ENCODE measurements at regions not wholly inside any gene's neighbourhood (a gene's known extent, or its start where the extent isn't known, plus 50 kb on each side); places are given as distances from the start of the nearest gene placed in this dataset.

DNA sequence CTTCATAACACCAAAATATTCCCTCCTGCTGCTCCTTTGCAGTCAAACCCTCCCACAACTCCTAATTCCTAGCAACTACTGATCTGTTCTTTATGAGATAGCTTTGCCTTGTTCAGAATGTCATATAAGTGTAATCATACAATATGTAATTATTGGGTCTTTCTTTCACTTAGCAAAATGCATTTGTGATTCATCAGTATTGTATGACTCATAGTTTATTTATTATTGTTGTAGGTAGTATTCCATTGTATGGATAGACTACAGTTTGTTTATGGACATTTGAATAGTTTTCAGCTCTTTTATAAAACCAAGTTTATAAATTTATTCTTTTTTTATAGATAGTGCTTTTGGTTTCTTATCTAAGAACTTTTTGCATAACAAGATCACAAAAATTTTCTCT, 468.2 kb upstream of the KIF2A start:
- DNase-seq, result no peak

DNA sequence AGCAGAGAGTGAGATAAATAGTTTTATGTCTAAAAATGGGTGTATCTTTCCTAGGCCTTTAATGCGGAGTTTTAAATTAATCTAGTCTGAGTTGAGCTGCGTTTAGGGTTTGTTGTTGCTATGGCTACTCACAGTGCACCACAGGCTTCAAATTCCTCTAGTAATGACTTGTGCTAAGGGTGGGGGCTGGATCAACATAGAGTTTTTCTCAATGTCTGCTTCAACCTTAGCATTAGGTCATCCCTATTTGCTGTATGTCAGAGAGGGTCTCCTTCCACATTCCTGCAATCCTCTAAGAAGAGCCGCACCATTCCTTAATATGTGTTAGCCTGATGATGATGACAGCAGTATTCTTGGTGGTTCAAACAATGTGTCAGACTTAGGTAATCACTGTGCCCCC, 465.6 kb upstream of the KIF2A start:
- no peak for DNase-seq

DNA sequence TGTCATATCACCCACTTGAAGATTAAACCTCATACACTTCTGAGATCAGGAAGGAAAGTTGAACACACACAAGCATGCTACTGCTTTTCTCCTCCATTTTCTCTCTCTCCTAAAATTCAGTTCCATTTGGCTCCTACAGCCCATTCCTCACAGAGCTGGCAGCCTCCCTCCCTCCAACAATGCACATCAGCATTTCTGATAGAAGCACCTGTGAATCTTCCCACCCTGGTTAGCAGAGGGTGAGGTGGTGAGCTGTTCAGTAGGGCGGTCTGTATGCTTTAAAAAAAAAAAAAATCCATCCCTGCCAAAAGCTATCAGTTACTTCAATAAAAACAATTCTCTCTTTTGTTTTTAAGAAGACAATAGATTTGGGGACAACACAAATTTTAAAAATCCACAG, 463.2 kb upstream of the KIF2A start:
- DNase-seq, result no peak

DNA sequence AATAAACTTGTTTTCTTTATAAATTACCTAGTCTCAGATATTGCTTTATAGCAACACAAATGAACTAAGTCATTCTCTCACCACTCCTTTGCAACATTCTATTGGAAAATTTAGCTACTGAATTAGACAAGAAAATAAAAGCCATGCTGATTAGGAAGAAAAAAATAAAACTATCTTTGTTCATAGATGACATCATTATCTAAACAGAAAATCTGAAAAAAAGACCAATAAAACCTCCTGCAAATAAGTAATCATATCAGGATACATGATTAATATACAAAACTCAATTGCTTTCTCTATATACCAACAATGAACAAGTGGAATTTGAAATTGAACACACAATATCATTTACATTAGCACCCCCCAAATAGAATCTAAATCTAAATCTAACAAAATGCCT, 455.3 kb upstream of the KIF2A start:
- no peak for DNase-seq

DNA sequence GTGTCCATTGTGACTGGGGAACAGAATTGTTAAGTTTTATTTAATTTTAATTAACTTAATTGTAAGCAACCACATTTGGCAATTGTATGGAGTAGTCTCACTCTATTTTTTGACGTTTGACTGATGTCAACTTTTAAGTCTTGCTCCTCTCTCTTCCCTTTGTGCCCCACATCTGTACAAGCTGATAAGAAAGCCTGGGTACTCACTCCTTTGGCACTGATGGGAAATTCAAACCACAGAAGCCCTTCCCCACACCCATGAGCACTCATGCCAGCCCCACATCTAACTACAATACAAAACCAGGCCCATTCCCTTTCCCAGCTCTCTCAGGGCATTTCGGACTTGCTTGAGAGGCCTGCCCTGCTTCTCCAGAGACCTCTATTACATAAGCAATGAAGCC, 451.5 kb upstream of the KIF2A start:
- no peak for DNase-seq

DNA sequence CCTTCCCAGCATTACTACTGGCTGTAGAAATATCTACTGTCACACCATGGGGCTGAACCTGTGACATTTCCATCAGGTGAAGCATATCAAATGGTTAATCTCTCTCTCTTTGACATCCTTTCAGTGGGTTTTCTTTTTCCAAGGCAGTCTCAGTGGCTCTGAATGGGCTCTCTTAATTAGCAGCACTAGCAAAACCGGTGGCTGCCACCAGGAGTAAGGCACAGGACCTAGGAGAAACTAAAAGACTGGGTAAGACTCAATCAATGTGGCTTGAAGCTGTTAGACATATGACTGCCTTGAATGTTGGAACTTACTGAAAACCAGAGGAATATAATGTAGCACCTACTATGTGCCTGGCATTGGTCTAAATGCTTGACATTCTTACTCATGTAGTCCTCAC, 445.0 kb upstream of the KIF2A start:
- no peak for DNase-seq

DNA sequence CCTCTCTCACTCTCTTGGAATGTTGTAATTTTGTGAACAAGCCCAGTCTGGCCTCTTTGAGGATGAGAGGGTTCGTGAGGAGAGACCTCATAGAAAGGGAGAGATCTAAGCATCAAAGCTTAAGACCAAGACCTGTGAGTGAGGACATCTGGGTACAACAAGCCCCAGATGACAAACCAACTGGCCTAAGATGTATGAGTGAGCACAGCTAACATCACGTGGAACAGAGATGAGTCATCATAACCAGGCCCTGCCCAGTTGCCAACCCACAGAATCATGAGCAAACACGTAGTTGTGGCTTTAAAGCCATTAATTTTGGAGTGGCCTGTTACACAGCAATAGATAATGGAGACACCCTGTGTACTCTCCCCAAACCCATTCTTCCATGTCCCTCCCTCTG, 439.1 kb upstream of the KIF2A start:
- no peak for DNase-seq

DNA sequence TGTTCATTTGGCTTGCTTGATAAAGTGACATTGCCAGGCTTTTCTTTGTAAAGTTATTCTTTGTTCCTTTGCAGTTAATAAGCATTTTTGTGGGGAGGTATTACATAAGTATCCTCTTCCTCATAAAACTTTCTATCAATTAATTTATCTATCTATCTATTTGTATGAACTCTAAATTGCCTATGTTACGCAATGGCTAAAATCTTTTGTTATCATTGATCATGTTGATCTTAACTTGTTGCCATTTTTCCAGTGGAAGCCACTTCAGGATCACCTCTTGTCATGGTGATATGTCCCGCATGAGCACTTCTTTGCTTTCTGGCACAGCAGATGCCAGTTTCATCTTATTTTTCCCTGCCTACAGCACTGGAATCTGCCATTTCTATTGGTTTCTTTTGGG, 436.7 kb upstream of the KIF2A start:
- no peak for DNase-seq

DNA sequence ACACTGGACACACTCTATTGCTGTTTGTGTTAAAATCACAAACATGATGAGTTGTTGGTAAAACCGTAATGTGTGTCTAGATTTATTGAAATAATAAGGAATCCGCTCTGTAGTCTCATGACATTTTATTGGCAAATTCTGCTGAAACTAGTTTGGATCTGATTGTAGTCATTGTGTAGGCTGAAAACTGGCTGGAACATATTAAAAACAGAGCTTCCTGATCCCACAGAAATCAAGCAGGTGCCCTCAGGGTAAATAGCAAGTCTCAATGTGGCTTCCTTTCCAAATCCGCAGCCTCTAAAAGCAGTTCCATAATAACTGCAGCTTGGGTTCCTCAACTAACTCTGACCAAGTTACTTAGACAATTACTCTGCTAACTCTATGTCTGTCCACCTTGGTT, 427.5 kb upstream of the KIF2A start:
- DNase-seq, result no peak

DNA sequence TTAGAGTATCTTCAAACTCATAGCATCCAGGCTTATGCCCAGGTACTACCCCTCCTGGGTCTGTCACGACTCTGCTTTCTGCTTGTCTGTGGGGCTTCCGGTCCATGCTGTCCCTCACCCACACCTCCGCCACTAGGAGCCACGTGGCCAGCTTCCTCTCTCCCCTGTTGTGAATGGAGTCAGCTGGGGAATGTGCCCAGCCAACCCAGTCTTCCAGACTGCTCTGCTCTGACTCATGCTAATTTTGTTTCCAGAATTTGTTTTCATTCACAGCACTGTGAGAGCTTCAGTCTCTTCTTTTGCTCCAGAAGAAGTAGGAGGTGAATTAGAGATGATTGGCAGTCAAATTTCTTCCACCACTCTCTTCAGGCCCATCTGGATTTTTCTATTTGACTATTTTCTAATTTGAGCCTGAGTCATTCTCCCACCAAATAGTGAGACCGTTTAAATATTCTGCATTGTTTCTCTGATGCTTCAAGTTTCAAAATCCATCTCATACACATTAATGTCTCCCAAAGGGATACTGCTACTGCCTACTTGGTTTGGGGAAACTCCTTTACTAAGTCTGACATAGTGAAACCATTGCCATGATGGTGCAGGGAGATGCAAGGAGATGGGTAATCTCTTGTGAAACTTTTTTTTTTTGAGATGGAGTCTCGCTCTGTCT, 424.1 kb upstream of the KIF2A start:
- DNase-seq, result no peak

DNA sequence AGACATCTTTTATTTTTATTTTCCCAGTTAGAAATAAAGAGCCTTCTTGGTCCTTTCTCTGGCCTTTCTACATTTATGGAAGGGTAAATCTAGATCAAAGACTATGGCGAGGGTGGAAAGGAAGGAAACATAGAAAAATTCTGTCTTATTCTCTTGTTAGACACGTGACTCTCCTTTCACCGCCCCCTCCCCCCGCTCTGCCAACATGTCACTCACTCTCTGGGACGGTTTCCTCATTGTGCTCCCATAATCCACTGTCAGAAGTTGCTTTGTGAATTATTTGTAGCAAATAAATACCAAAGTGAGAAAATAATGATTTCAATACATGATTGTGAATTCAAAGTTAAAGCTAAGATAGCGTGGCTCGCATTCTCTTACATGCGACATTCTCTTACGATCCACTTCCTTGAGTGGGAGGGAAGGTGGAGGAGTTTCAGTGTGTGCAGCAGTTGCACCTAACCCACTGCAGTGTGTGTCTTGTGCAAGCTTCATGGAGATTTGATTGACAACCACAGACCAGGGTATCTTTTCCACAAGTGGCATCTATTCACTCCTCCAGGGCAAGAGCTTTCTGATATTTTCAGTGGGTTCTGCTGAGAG, 423.0 kb upstream of the KIF2A start:
- no peak for DNase-seq

DNA sequence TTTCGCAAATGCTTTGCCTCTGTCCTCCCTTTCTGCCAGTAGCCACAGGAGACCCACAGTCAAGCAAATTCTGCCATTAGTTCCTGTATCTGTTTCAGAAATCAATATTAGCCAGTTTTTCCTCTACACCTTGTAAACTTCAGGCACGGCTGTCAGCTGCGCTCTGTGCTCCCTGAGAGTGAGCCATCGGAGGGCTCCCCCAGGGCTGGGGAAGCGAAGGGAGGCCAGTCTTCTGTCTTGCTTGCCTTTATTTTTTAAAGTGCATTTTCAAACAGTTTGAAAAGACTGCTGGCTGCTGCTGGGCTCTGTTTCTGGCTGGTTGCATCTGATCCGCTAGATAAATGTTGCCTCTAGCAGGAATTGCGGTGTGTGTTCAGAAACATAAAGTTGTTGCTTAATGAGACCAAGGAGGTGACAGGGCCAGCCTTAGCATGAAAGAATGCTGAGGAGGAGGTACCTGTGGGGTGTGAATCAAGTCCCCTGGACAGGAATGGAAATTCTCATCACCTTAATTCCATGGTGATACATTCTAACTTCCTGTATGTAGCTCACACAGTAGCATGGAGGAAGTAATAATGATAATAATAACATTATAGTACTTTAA, 421.7 kb upstream of the KIF2A start:
- DNase-seq, result no peak

DNA sequence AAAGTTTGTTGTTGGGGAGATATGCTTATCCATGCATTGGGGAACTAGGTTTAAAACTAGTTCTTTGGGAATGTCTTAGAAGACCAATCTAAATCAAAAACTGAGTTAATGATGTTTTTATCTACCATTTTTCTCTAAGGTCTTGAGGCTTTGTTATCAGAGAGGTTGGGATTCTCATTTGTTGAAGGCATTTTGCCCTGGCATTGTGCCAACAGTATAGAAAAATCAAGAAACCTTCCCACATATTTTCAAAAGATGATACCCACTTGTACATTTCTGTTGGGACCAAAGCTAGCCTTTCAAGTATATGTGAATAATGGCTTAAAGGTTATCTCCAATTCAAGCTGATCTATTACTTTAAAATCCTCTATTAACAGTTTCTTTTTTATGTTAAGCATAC, 419.8 kb upstream of the KIF2A start:
- DNase-seq, result no peak

DNA sequence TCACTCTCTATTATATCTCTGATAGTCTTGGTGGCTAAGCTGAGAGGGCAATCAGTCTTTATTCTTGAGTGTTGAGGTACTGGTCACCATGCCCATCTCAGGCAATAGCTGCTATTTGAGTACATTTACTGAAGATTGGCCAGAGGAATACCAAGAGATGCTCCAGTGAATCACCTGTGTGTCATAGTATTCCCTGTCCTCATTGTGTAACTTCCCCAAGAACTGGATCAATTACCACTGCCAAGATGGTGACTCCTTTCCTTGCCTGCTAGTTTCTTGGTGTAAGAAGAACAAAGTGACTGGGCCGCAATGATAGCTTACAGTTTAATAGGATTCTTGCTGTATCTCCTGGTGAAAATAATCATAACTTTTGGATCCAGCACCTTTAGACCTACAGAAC, 418.7 kb upstream of the KIF2A start:
- no peak for DNase-seq

DNA sequence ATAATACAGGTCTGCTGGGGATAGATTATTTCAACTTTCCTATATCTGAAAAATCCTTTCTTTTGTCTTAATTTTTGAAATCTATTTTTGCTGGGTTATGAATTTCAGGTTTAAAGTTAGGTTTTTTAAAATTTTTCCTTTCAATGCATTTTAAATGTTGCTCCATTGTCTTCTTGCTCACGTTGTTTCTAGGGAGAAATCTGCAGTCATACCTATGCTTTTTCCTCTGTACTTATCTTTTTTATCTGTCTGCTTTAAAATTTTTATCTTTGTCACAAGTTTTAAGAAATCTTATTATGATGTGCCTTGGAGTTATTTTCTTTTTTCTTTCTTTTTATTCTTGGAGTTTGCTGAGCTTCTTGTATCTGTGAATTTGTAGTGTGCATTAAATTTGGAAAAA, 412.0 kb upstream of the KIF2A start:
- DNase-seq, result no peak

DNA sequence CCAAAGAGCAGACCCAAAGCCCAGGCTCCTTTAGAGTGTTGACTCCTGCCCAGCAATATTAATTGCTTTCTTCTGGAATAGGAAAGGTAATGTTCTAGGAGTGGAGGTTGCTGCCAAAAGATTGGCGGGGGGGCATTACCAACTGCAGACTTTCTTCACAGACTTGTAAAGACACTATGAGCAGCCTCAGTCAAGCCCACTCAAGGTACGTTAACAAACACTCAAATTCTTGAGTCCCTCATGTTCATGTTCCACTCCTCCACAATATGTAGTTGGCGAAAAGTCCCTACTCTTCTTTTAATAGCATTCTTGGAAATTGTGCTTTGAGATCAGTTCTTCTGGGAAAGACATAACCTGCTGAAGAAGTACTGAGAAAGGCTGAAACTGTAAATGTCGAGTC, 409.2 kb upstream of the KIF2A start:
- no peak for DNase-seq

DNA sequence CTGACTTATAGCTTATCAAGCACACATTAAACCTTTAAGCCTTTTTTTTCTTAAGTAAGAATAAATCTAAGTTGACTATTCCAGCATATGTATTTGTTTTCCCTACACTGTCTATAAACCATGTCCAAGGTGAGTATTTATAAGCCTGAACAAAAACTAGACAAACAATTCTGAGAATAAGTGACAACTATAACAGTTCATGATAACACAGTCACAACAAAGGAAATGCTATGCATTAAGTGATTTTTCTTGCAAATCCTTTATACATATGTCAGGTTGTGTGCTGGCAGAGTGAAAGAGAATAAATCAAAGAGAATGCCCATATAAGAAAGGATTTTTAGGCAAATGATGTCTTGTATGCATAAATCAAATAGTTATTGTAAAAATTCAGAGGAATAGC, 408.8 kb upstream of the KIF2A start:
- no peak for DNase-seq

DNA sequence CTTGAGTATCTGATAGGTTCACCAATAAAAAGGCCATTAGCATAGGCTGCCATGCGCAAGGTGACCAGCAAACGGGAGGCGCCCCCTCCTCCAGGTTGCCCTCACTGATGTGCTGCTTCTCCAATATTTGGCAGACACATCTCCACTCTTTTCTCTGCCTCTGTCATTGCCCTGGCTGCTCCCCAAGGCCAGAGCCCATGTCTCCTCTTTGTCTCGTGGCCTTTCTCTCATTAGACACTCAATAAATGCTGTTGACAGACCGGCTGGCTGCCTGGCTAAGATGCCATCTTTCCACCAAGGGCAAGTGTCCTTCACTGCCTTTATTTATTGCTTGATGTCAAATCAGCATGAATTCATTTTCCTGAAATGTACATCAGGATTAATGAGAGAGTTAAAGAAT, 404.0 kb upstream of the KIF2A start:
- DNase-seq, result no peak

DNA sequence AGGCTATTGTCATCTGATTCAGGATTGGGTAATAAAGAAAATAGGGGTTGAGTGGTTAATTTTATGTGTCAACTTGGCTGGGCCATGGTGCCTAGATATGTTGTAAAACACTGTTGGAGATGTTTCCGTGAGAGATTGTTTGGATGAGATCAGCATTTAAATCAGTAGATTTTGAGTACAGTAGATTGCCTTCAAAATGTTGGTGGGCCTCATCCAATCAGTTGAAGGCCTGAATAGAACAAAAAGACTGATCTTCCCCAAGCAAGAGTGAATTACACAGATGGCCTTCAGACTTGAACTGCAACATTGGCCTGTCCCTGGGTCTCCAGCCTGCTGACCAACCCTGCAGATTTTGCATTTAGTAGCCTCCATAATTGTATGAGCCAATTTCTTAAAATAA, 401.3 kb upstream of the KIF2A start:
- no peak for DNase-seq

DNA sequence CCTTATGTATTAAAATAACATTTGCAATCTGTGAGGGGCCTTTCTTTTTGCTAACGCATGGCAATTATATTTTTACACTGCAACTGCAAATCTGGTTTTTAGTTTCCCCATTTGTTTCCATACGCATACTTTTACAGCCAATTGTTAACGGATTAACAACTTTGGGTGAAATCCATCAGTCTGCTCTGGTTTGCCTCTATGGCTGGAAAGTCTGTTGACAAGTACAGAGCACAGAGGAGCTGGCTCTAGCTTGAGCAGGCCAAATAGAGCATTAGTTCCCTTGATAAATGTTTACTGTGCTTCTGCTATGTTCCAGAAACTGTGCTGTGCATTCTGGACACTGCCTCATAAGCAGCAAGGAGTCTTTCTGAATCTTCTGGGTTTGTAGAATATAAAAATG, 400.4 kb upstream of the KIF2A start:
- no peak for DNase-seq

DNA sequence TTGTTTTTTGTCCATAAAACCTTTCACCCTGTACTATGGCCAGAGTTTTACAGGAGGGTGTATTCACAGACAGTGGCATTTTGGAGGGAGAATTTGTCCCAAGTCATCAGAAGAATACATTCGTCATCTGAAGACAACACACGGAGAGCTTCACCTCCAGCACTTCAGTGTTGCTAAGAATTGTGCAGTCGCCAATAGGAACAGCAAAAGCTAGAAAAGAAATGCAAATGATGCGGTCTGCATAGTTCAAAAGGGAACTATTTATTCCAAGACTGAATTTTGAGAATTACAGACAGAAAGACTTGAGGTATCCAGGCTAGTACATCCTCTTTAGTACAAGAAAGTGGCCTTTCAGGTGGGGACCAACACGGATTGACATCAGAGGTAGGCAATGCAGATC, 399.2 kb upstream of the KIF2A start:
- DNase-seq, result no peak

DNA sequence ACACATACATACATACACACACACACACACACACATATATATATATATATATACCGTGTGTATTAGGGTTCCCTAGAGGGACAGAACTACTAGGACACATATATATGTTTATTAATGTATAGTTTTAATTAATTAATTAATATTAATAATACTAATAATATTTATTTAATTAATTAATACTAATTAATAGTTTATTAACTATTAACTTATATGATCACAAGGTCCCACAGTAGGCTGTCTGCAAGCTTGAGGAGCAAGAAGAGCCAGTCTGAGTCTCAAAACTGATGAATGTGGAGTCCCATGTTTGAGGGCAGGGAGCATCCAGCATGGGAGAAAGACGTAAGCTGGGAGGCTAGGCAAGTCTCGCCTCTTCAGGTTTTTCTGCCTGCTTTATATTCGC, 398.0 kb upstream of the KIF2A start:
- DNase-seq, result no peak

DNA sequence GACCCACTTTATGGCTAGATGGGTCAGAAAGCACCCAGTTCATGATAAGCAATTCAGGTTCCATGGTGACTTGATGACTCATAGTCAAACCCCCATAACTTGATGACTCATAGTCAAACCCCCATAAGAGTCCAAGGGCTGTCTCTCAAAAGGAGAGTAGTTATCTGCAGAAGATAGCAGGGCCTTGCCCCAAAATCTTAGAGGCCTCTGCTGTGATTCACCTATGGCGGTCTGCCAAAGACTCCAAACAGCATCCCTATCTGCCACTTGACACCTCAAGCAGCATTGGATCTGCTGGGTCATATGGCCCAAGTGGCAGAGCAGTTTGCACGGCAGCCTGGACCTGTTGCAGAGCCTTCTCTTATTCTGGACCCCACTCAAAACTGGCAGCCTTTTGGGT, 395.2 kb upstream of the KIF2A start:
- DNase-seq, result no peak

DNA sequence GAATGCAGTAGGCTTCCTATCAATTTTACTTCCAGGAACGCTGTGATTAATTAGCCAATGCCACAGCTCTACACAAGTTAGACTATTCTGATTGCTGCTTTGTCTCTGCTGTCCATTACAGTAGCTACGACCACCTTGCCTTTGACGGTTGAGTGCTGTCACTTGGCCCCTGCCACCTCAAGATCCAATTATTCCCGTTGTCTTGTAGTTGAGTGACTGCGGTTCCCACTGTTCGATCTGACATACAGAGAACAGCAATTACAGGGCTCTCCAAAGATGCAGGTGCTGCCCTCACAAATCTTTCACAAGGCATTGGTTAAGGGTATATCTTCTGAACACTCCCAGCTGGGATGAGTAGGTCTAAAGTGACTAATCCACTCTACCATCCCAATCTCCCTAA, 393.4 kb upstream of the KIF2A start:
- no peak for DNase-seq

DNA sequence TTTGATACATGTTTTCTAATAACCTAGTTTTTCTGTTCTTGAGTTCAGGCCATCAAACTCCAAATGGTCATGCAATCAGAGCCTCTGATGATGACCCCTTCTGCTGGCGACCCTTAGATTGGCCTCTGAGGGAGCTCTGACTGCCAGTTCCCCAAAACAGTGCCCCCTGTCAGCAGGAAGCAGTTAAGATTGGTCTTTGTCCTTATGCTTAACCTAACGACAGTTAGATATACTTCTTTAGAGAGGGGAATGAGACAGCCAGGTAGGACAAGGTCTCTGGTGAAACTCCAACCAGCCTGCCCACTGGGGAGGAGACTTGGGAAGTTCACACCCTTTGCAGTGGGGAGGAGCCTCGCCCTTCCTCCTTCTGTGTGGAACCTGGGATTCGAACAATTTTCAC, 390.4 kb upstream of the KIF2A start:
- DNase-seq, result no peak

All from NCI-H526 treated with DMSO at 0.1 percent for 48 hours (cell line).